ENCODE measurements at regions not wholly inside any gene's neighbourhood (a gene's known extent, or its start where the extent isn't known, plus 50 kb on each side); places are given as distances from the start of the nearest gene placed in this dataset.

GRCh38 chr2:105186967-105187498, 54.5 kb upstream of the GPR45 start:
- H2BK20ac ChIP-seq (ENCODE audit: low read length): no peak overlapping the region
- H4K8ac ChIP-seq (ENCODE audit: extremely low read depth, insufficient read depth, low read length): no peak overlapping the region
- H3K27ac ChIP-seq (ENCODE audit: low read depth, low read length): no peak overlapping the region
- no peak overlapping the region for H3K9ac ChIP-seq (replicated peaks in 1 of 4; ENCODE audit: extremely low read depth in 1 of 4, low read depth in 3 of 4, low read length in 3 of 4)
- no peak overlapping the region for H2BK15ac ChIP-seq (ENCODE audit: low read length)
- FAIRE-seq (no peak), DNase-seq (ENCODE audit: low read depth in 1 of 2, low spot score in 2 of 2) (no peak)
- no peak overlapping the region for H2BK12ac ChIP-seq (ENCODE audit: low read depth, low read length)
- H3K36me3 ChIP-seq (ENCODE audit: control insufficient read depth in 2 of 4, insufficient read depth in 4 of 4, low read length in 3 of 4): no peaks in the 10 kb centered on the region
- no peak overlapping the region for H4K91ac ChIP-seq (replicated peaks; ENCODE audit: insufficient read length, low read length)
- H2BK120ac ChIP-seq (replicated peaks; ENCODE audit: low read depth, low read length): no peak overlapping the region
- H3K4me2 ChIP-seq (ENCODE audit: insufficient read depth in 1 of 2, low read depth in 2 of 2, low read length in 2 of 2): no peak overlapping the region
- H2BK5ac ChIP-seq (ENCODE audit: low read depth, low read length): no peak overlapping the region
- no peaks in the 10 kb centered on the region; a peak in 1 of 7 replicates for H3K27me3 ChIP-seq (replicated peaks in 1 of 4; ENCODE audit: control insufficient read depth in 3 of 4, extremely low read depth in 1 of 4, insufficient read depth in 3 of 4, low read length in 3 of 4)
- no peak overlapping the region for H3K18ac ChIP-seq (ENCODE audit: extremely low read depth, low read length)
- H4K5ac ChIP-seq (ENCODE audit: insufficient read length, low read depth, low read length): no peak overlapping the region
- no peak overlapping the region for H2AK5ac ChIP-seq (ENCODE audit: low read depth, low read length)
- no peaks in the 10 kb centered on the region for H3K23me2 ChIP-seq (ENCODE audit: low read depth, low read length)
- H3K14ac ChIP-seq (ENCODE audit: insufficient read length): no peak overlapping the region
- H3K79me1 ChIP-seq (ENCODE audit: low read depth, low read length): no peaks in the 10 kb centered on the region
- WGBS, 2 experiments (ENCODE audit: extremely low coverage in 1 of 2, insufficient coverage in 1 of 2, insufficient read length in 1 of 2, insufficient replicate concordance in 2 of 2, low coverage in 1 of 2, low lambda C conversion rate in 2 of 2, missing lambda C conversion rate in 1 of 2): 74% methylated on average over 6 of the region's 6 CpGs; no CpG with 5 or more reads in 1 of the 2 experiments
- peak overlapping the region; percentile 57; the same call in 1 of the 2 replicates for H2AFZ ChIP-seq (ENCODE audit: low read length)
- H3K4me1 ChIP-seq (replicated peaks in 1 of 4; ENCODE audit: control insufficient read depth in 3 of 4, insufficient read depth in 4 of 4, low read length in 3 of 4): no peaks in the 10 kb centered on the region; a peak in 1 of 7 replicates
- no peak overlapping the region for H3K23ac ChIP-seq (ENCODE audit: insufficient read length)
- no peak overlapping the region for H3K56ac ChIP-seq (replicated peaks; ENCODE audit: insufficient read length, low read depth, low read length)
- no peaks in the 10 kb centered on the region for H3K79me2 ChIP-seq (ENCODE audit: control insufficient read depth in 1 of 2, insufficient read depth in 2 of 2, low read length in 2 of 2)
- no peak overlapping the region for H3K4me3 ChIP-seq (ENCODE audit: extremely low read depth in 1 of 4, insufficient read depth in 2 of 4, low read depth in 3 of 4, low read length in 4 of 4)
- POLR2A ChIA-PET (ENCODE audit: partially characterized antibody): no interaction called here
- H3K9me3 ChIP-seq (ENCODE audit: insufficient read depth in 2 of 2, low read depth in 1 of 2, low read length in 1 of 2): peaks cover 11 to 13% of the 10 kb centered on the region in 2 experiments; a peak in 3 of 4 replicates
- H4K20me1 ChIP-seq (replicated peaks in 1 of 2; ENCODE audit: control insufficient read depth in 1 of 2, insufficient read depth in 2 of 2, low read length in 2 of 2): no peaks in the 10 kb centered on the region
- no peak overlapping the region for H3K4ac ChIP-seq (replicated peaks; ENCODE audit: insufficient read length, low read depth, low read length)
- CTCF ChIA-PET (ENCODE audit: partially characterized antibody): interaction anchor here (1.8 to 1.9 kb wide), 2 partner anchors 67 to 71 kb away, joined by 4 to 5 read pairs; no protein-coding TSS in a partner anchor
- TF ChIP-seq SP2 (IDR thresholded peaks at IDR 0.05; ENCODE audit: low read length) (no peak), BACH1 (IDR thresholded peaks at IDR 0.05; ENCODE audit: low read length) (no peak), SAP30 (IDR thresholded peaks at IDR 0.05; ENCODE audit: insufficient read depth, insufficient replicate concordance, low read length) (no peak), EP300 (IDR thresholded peaks at IDR 0.05; ENCODE audit: borderline replicate concordance in 1 of 2, low read depth in 2 of 2, low read length in 2 of 2) (no peak), CBX8 (IDR thresholded peaks at IDR 0.05; ENCODE audit: borderline replicate concordance, low read depth, low read length) (no peak), EGR1 (IDR thresholded peaks at IDR 0.05; ENCODE audit: borderline replicate concordance, low read depth, low read length) (no peak), PHF8 (conservative IDR thresholded peaks at IDR 0.05; ENCODE audit: low read depth, low read length) (no peak), HDAC6 (IDR thresholded peaks at IDR 0.05; ENCODE audit: low read depth, low read length) (no peak), JUND (IDR thresholded peaks at IDR 0.05; ENCODE audit: low read length) (no peak), TAF1 (IDR thresholded peaks at IDR 0.05; ENCODE audit: low read depth, low read length) (no peak), RAD21 (IDR thresholded peaks at IDR 0.05 in 1 of 2, conservative IDR thresholded peaks at IDR 0.05 in 1 of 2; ENCODE audit: low read depth in 2 of 2, low read length in 2 of 2) (no peak), NRF1 (IDR thresholded peaks at IDR 0.05; ENCODE audit: low read depth, low read length) (no peak), FOSL1 (IDR thresholded peaks at IDR 0.05; ENCODE audit: insufficient read depth, low read depth, low read length) (no peak)
